ENCODE measurements at regions not wholly inside any gene's neighbourhood (a gene's known extent, or its start where the extent isn't known, plus 50 kb on each side); places are given as distances from the start of the nearest gene placed in this dataset.

- TF ChIP-seq CTCF (IDR thresholded peaks at IDR 0.05) (no peak), POLR2A (IDR thresholded peaks at IDR 0.05) (no peak)
Observed at GRCh38 chr4:189050643-189051042, 890.0 kb upstream of the FRG1 start.
